Spleen (tissue), 11 donors: ENCODE measurements at regions not wholly inside any gene's neighbourhood (a gene's known extent, or its start where the extent isn't known, plus 50 kb on each side); places are given as distances from the start of the nearest gene placed in this dataset.

Experiments
- DNase-seq: peaks from one replicate; pipeline ENCODE4 v3.0.0-alpha.2; 2020
- H3K27ac ChIP-seq, 8 donors: fragments of 200-600 bp; sonication (generic) in 7 of 8; 1 replicate in 4 of 8; 2 replicates in 4 of 8; pipeline versions ENCODE4 v1.5.0 to v1.8.0; 2016 to 2021; ENCODE audit warnings: inconsistent platforms in 4 of 8, mild to moderate bottlenecking in 4 of 8, moderate library complexity in 1 of 8
- H3K27me3 ChIP-seq, 7 donors: fragments of 200-600 bp; sonication (generic) in 6 of 7; replicated peaks in 1 of 7; 1 replicate in 4 of 7; 2 replicates in 3 of 7; pipeline versions ENCODE4 v1.5.0 to v1.8.0; 2016 to 2021; ENCODE audit warnings: inconsistent platforms in 3 of 7, mild to moderate bottlenecking in 1 of 7
- H3K36me3 ChIP-seq, 6 donors: fragments of 200-600 bp; sonication (generic) in 5 of 6; 1 replicate in 4 of 6; 2 replicates in 2 of 6; pipeline versions ENCODE4 v1.5.0 to v1.8.0; 2016 to 2021; ENCODE audit warnings: inconsistent platforms in 2 of 6
- H3K4me1 ChIP-seq, 6 donors: fragments of 200-600 bp; sonication (generic) in 5 of 6; 1 replicate in 3 of 6; 2 replicates in 3 of 6; pipeline versions ENCODE4 v1.5.0 to v1.8.0; 2016 to 2021; ENCODE audit warnings: inconsistent platforms in 3 of 6
- H3K4me3 ChIP-seq, 8 donors: fragments of 200-600 bp; sonication (generic) in 7 of 8; 1 replicate in 4 of 8; 2 replicates in 4 of 8; pipeline versions ENCODE4 v1.5.0 to v1.8.0; 2016 to 2021; ENCODE audit warnings: inconsistent platforms in 4 of 8, mild to moderate bottlenecking in 4 of 8, moderate library complexity in 2 of 8
- H3K9me3 ChIP-seq, 8 donors: fragments of 200-600 bp; sonication (generic) in 7 of 8; 1 replicate in 4 of 8; 2 replicates in 4 of 8; pipeline versions ENCODE4 v1.5.0 to v1.8.0; 2016 to 2021; ENCODE audit warnings: inconsistent platforms in 4 of 8
- CTCF ChIP-seq, 11 experiments: fragments of 200-600 bp in 7 of 11; fragments of 450-650 bp in 4 of 11; sonication (generic) in 4 of 11; IDR thresholded peaks in 8 of 11; conservative IDR thresholded peaks in 3 of 11; 1 replicate in 7 of 11; 2 replicates in 4 of 11; pipeline versions ENCODE4 v1.4.0 to v1.8.0; 2016 to 2021; ENCODE audit warnings: antibody characterized with exemption in 11 of 11, inconsistent platforms in 4 of 11, mild to moderate bottlenecking in 1 of 11
- POLR2A ChIP-seq, 3 donors: fragments of 450-650 bp; IDR thresholded peaks; one replicate each; pipeline ENCODE4 v1.5.1; 2017; ENCODE audit warnings: antibody characterized with exemption in 3 of 3, mild to moderate bottlenecking in 1 of 3
- POLR2AphosphoS5 ChIP-seq, 3 donors: sonication (generic); formaldehyde crosslinking; IDR thresholded peaks; one replicate each; pipeline ENCODE4 v1.5.1; 2017; ENCODE audit warnings: antibody characterized with exemption in 3 of 3
- WGBS, 5 donors: extraction: QIAGEN DNeasy Blood & Tissue Kit in 3 of 5; methylation state at CpG; one replicate each; pipeline versions ENCODE4 v1.1.5 to v1.1.7; 2013 to 2018; 5-methylcytosine and 5-hydroxymethylcytosine counted together
- intact Hi-C: fragments of 100-400 bp; cut with DNase I; formaldehyde crosslinking; loops from one replicate; pipeline ENCODE4 v1.15.0; 2023; ENCODE audit warnings: low total_unique reads
- donor health status: healthy with polysubstance abuse.
- donor health status: DM: no; HTN: no; CAD: no; lungs with moderate emphysema.
- donor health status: DM: no; HTN: no; CAD: no.
- donor health status: Bipolar disorder and iron deficiency.
- donor health status: healthy.
- donor health status: DM: no; HTN: no; CAD: no.
- donor health status: DM: yes; HTN: yes; CAD: no.

- Histone ChIP-seq H3K4me1 (no peaks in the 10 kb centered on the region), H3K9me3 (no peaks in the 10 kb centered on the region), H3K4me3 (no peak overlapping the region), H3K36me3 (no peaks in the 10 kb centered on the region), H3K27me3 (peaks cover 0 to 6% (median 0%) of the 10 kb centered on the region in 7 donors), H3K27ac (no peak overlapping the region)
- intact Hi-C loops, result no loop called here
- no peak for DNase-seq
- TF ChIP-seq CTCF (IDR thresholded peaks at IDR 0.05 in 8 of 11, conservative IDR thresholded peaks at IDR 0.05 in 3 of 11) (no peak), POLR2AphosphoS5 (IDR thresholded peaks at IDR 0.05) (no peak), POLR2A (IDR thresholded peaks at IDR 0.05) (no peak)
These were observed 129.9 kb upstream of the TSC22D2 start for GRCh38 chr3:150278195-150278594.

- Histone ChIP-seq H3K27me3 (peaks cover 0 to 6% (median 0%) of the 10 kb centered on the region in 7 donors), H3K4me3 (no peak overlapping the region), H3K9me3 (no peaks in the 10 kb centered on the region), H3K4me1 (no peaks in the 10 kb centered on the region), H3K36me3 (no peaks in the 10 kb centered on the region), H3K27ac (no peak overlapping the region)
- intact Hi-C loops, result no loop called here
- TF ChIP-seq CTCF (IDR thresholded peaks at IDR 0.05 in 8 of 11, conservative IDR thresholded peaks at IDR 0.05 in 3 of 11), result no peak
- no peak for TF ChIP-seq POLR2AphosphoS5 (IDR thresholded peaks at IDR 0.05)
- no peak for TF ChIP-seq POLR2A (IDR thresholded peaks at IDR 0.05)
- DNase-seq, result no peak
These were observed 130.7 kb upstream of the TSC22D2 start for GRCh38 chr3:150277444-150277843.

GRCh38 chr3:150275941-150276340 is 132.2 kb upstream of the TSC22D2 start:
- H3K36me3 ChIP-seq, result no peaks in the 10 kb centered on the region
- WGBS, 5 donors, result 38 to 75% (median 48%) methylated on average over 3 of the region's 3 CpGs
- no peak for TF ChIP-seq CTCF (IDR thresholded peaks at IDR 0.05 in 8 of 11, conservative IDR thresholded peaks at IDR 0.05 in 3 of 11)
- TF ChIP-seq POLR2AphosphoS5 (IDR thresholded peaks at IDR 0.05), result no peak
- no peak for TF ChIP-seq POLR2A (IDR thresholded peaks at IDR 0.05)
- H3K27me3 ChIP-seq, result peaks cover 0 to 6% (median 0%) of the 10 kb centered on the region in 7 donors
- intact Hi-C loops, result no loop called here
- H3K9me3 ChIP-seq, result no peaks in the 10 kb centered on the region
- no peaks in the 10 kb centered on the region for H3K4me1 ChIP-seq
- H3K27ac ChIP-seq, result no peak overlapping the region
- H3K4me3 ChIP-seq, result no peak overlapping the region
- DNase-seq, result no peak

- H3K9me3 ChIP-seq, result no peaks in the 10 kb centered on the region
- no peak overlapping the region for H3K27ac ChIP-seq
- no peak for TF ChIP-seq POLR2A (IDR thresholded peaks at IDR 0.05)
- no peak for TF ChIP-seq CTCF (IDR thresholded peaks at IDR 0.05 in 8 of 11, conservative IDR thresholded peaks at IDR 0.05 in 3 of 11)
- TF ChIP-seq POLR2AphosphoS5 (IDR thresholded peaks at IDR 0.05), result no peak
- no peak overlapping the region for H3K4me3 ChIP-seq
- H3K36me3 ChIP-seq, result no peaks in the 10 kb centered on the region
- H3K4me1 ChIP-seq, result no peaks in the 10 kb centered on the region
- DNase-seq, result no peak
- intact Hi-C loops, result no loop called here
- WGBS, 5 donors, result 82 to 99% (median 86%) methylated on average over 3 of the region's 3 CpGs
- peaks cover 0 to 5% (median 0%) of the 10 kb centered on the region in 7 donors for H3K27me3 ChIP-seq
These were observed 133.7 kb upstream of the TSC22D2 start for GRCh38 chr3:150274372-150274771.
